PC-9 (cell line): ENCODE measurements at regions not wholly inside any gene's neighbourhood (a gene's known extent, or its start where the extent isn't known, plus 50 kb on each side); places are given as distances from the start of the nearest gene placed in this dataset.

ENCODE experiments used
- EZH2 ChIP-seq: fragments of 200-600 bp; sonication (generic); IDR thresholded peaks from 2 replicates; pipeline ENCODE4 v1.8.0; 2017; ENCODE audit warnings: antibody characterized with exemption, low read depth
- TF ChIP-seq, protein P1 (sequence below): fragments of 200-600 bp; sonication (generic); conservative IDR thresholded peaks from 2 replicates; pipeline ENCODE4 v1.6.1; 2017; ENCODE audit warnings: mixed run types, antibody characterized with exemption, mild to moderate bottlenecking, moderate library complexity

DNA sequence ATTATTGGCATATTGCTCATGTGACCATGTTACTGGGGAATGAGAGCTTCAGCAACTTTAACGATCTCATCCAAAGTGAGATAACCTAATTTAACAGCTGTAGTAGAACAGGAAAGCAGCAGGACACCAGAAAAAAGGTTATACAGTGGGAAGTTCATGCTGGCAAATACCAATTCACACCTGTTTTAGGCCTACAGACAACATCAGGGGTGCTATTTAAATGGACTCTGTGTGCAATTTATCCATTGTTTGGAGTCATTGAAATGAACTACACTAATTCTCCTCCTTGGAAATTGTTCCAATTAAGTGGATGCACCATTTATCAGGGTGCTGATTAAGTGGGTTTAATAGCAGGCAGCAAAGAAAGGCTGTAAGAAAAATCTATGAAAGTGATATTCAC lies 424.4 kb upstream of the LMO3 start:
- TF ChIP-seq, protein P1, sequence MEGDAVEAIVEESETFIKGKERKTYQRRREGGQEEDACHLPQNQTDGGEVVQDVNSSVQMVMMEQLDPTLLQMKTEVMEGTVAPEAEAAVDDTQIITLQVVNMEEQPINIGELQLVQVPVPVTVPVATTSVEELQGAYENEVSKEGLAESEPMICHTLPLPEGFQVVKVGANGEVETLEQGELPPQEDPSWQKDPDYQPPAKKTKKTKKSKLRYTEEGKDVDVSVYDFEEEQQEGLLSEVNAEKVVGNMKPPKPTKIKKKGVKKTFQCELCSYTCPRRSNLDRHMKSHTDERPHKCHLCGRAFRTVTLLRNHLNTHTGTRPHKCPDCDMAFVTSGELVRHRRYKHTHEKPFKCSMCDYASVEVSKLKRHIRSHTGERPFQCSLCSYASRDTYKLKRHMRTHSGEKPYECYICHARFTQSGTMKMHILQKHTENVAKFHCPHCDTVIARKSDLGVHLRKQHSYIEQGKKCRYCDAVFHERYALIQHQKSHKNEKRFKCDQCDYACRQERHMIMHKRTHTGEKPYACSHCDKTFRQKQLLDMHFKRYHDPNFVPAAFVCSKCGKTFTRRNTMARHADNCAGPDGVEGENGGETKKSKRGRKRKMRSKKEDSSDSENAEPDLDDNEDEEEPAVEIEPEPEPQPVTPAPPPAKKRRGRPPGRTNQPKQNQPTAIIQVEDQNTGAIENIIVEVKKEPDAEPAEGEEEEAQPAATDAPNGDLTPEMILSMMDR, result no peak
- TF ChIP-seq EZH2, result no peak
